Stimulated activated CD4-positive, alpha-beta T cell treated with anti-CD3 and anti-CD28 coated beads, Interleukin-1b, Interleukin-23, amount 100 ng/mL, for 24 hours (primary cell): ENCODE measurements at regions not wholly inside any gene's neighbourhood (a gene's known extent, or its start where the extent isn't known, plus 50 kb on each side); places are given as distances from the start of the nearest gene placed in this dataset.

ENCODE experiments used
- DNase-seq, 4 experiments: peaks; one replicate each; pipeline ENCODE4 v3.0.0-alpha.2; 2020; ENCODE audit warnings: low read depth in 4 of 4, low spot score in 1 of 4

DNA sequence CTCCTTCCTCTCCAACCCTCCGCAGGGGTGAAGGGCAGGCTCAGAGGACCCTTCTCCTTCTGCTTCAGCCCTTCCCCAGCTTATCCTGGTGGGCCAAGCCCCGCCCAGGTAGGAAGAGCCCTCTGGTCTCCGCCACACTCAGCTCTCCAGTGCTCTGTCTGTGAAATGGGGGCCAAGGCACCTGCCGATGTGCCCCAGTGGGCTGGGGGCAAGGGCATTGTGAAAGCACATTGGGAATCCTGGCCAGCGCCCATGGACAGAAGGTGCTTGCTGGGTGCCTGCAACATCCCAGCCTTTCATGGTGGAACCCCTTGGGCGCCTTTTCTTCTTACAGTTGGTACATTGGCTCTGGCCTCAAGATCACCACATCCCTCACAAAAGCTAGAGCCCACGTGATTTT is 150.8 kb downstream of the INHBB start:
- DNase-seq = no peak

DNA sequence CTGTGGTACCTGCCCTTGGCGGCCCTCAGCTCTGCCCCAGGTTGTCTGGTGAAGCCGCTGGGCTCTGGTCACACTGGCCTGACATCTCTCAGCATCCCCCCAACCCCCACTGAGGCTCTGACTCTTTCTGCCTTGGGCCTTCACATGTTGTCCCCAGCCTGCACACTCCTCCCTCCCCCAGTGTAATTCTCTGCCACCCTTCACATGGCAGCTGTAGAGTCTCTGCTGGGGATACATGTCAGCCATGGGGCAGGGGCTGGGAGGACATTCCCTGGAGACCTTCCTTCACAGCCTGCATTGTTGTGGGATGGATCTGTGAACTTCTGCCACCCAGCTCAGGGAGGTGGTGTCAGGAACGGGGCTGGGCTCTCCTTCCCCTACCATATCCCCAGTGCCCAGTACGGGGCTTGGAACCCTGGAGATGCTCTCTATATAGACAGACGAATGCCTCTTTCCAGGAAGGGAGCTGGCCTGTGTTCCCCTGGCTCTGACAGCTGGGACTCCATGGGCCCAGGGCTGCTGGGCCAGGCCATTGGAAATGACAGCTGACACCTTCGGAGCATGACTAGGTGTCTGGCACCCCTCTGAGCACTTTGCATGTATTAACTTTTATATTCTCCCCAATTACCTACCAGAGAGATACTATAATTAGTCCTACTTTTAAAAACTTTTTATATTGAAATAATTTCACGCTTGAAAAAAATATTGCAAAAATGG is 151.5 kb downstream of the INHBB start:
- DNase-seq = no peak

DNA sequence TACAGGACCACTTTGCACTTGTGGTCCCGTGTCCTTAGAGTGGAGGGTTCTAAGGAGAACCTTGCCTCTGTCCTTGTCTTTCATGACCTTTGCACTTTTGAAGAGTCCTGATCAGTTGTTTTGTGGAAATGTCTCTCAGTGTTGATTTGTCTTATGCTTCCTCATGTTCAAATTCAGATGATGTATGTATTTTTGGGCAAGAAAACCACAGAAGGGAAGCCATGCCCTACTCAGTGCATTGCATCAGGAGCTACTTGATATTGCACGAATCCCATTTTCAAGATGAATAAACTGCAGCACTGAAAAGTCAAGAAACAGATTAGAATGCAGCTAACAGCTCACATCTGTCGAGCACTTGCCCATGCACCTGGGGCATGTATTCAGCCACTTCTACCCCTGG is 152.2 kb downstream of the INHBB start:
- DNase-seq = no peak

DNA sequence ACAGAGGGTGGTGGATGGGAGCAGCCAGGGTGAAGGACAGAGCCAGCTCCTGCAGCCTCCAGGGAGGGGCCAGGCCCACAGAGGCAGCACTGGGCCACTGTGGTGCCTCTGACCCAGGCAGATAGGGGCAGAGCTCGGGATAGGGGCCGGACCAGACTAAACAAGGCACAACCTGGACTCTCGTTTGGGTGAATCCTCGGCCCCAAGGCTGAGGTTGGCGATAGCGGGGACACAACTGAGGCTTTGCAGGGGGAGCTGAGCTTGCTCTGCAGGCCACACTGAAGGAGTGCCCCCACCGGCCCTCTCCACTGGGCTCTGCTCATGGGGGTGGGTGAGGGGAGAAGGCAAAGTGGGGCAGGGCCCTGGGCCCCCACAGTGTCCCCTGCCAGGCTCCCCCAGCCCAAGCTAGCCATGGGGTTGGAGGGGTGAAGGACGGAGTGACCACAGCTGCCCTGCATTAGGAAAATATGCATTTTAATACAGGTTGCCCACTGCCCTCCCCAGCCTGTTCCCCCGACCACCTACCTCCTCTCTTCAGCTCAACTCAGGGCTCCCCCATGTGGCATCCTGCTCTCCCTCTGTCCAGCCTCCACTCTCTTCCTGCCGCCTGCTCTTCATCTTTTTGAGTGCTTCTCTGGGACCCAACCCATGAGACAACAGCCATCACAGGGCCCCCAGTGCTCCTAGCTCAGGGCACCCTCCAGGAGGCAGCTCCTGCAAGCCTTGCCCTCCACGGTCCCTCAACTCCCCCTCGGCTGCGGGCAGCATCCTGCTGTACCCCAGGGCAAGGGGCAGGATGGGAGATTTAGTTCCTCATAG is 152.8 kb downstream of the INHBB start:
- DNase-seq = no peak

DNA sequence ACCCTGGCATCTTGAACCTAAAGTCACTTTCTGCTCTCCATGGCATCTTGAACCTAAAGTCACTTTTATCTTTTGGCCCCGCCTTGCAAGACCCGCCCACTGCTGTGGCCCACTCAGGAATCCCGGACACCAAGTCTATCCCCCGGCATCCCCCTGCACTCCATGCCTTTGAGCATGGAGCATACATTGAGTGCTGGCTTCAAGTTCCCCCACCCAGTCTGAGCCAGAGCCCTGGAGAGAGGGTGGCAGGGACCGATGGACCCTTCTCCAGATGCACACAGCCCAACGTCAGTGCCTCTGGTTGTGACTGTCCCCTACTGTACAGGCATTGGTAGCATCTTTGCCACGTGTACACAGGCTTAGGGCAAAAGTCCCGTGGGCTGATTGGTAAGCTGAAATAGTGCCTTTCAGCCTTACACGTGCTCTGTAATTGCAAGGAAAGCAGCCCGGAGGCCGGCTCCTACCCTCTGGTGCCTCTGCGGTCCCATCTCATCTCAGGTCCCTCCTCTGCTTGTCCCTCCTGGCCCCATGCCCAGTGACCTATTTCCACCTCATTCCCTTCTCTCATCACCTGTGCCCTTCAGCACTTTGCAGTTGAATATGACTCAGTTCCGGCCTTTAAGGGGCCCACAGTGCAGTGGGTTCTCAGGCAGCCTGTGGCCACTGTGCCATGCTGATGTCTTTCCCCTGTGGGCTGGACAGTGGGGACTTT is 154.0 kb downstream of the INHBB start:
- no peak for DNase-seq

DNA sequence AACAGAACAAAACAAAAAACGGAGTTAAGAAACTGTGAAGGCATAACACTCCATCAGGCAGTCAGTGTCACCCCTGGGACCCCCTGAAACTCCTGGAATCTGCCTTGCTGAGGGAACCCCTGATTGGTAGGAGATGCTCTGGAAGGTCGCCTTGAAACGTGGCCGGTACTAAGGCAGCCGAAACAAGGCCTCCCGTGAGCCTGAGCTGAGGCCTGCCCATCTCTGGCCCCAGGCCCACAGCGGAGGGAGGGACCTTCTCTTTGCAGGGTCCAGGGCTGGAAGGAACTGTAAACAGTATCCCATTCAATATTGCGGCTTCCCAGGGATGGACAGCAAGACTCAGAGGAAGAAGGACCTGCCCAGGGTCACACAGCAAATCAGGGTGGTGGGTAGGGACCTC is 155.7 kb downstream of the INHBB start:
- no peak for DNase-seq

DNA sequence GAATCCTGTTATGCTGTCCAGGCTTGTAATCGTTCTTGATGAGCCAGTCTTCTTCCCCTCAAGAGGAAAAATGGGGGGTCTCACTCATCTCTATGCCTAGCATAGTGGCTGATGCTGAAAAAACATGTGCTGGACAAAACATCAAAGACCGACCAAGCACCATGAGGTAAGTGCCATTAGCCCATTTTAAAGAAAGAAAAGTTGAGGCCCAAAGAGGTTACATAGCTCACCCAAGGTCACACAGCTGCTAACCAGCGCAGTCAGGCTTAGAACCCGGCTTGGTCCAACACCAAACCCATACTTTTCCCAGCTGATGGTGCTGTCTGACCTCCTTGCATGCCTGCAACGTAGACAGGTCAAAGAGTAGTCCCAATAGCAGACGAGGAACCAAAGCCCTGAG is 156.4 kb downstream of the INHBB start:
- DNase-seq = no peak

DNA sequence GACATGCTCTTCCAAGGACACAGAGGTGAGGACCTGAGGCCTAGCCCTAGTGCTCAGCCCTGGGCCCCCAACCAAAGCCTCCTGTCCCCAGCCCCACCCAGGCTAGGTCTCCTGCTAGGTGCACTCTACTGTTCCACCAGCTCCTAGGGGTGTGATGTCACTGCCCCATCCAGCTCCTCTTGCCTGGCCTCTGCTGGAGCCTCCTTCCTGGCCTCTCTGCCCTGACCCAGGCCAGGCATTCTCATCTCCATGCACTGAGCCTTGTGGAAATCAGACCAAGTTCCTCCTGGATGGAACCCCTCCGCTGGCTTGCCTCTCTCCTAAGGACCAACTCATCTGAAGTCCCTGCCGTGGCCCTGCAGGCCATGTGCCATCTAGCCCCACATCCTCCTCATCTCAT is 156.8 kb downstream of the INHBB start:
- no peak for DNase-seq

DNA sequence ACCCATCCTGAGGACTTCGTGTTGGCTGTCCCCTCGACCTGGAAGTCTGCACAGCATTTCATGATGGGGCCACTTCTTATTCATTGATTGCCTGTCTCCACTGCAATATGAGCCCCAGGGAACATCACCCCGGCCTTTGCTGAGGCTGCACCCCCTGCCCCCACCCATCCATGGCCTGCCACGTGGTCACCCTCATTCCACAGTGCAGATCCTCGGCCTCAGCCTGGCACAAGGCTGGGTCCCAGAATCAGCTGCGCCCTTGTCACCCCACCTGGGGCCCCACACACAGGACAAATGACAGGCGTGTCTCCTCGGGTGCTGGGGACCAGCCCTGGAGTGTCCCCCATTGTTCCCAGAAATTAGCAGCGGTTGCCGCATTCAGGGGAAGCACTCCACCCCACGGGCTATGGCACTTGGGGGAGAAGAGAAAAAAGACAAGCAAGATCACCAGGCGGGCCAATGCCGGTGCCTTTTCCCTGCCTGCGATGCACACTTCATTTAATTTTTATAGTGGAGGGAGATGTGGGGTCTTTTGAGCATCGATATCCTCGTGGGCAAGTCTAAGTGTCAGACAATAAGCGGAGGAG is 157.4 kb downstream of the INHBB start:
- no peak for DNase-seq

DNA sequence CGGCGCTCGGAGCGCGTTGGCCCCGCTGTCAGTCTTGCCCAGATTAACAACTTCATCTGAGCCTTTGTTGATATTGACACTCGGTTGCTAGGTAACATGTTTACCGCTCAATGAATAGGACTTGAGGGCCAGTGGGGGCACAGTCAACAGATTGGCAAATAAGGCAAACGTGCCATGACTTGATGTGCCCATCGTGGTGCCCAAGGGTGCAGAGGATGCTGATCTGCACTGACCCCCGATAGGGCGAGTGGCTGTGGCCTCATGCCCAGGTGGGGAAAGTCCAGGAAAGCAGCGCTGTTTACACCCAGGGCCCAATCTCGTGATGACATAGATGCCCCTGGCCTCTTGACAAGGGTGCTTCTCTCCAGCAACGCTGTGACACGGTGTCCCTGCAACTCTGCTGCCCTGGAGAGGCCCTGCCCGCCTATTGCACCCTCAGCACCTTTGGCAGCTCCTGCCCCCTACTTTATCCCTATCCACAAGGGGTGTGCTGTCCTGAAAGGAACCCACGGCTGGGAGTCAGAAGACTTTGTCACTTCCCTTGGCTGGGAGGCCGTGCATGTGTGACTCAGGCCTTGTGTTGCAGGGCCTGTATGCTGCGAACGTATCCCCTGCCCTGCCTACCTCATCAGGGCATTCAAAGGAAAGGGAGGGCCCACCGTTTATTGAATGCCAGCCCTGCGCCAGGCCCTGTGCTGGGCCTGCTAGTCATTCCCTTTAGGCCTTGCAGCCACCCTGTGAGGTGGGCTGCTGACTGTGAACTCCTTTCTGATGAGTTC is 158.0 kb downstream of the INHBB start:
- no peak for DNase-seq

DNA sequence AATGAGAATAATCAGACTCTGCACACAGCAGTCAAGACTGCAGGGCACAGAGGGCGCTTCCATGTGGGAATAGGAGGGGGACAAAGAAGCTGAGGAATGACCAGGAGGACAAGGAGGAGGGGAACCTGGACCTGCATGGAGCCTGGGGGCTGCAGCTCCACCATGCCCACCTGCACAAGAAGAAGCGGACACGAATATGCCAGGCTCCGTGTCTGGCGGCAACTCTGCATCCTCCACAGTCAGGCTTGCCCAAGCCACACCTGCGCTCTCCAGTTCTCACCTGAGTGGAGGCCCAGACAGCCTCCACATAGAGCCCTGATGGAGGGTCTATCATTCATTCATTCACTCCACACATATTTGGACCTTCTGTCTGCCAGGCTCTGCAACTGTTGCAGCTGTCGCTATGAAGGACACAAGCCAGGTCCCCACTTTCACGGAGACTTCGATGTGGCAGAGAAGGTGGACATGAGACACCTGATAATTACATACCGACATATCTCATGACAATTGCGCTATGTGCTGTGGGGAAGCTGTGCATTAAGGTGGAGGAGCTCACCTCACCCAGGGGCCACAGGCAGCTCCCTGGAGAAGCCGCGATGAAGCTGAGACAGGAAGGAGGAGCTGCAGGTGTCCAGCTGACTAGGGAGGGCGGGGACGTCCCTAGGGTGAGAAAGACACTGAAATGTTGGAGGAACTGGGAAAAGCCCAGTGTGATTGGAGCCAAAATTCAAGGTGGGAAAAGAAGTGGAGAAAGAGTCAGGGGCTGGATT is 159.2 kb downstream of the INHBB start:
- DNase-seq = no peak

DNA sequence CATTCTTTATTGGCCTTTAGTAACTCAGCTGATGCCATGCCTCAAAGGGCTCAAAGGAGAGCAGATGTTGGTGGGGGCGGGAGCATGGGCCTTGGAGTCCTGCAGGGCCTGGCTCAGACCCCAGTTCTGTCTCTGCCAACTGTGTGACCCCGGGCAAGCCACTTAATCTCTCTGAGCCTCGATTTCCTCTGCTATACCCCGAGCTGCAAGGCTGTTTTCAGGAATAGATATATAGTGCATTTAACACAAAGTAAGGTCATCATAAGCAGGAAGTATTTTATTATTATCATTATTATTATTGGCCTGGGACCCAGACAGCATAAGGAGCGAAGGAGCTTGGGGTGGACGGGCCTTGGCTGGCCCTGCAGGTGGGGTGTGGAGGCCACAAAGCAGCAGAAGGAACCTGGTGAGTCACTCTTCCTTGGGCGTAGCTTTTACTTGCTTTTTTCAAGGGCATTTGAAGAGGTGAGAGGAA is 162.7 kb downstream of the INHBB start:
- no peak for DNase-seq

DNA sequence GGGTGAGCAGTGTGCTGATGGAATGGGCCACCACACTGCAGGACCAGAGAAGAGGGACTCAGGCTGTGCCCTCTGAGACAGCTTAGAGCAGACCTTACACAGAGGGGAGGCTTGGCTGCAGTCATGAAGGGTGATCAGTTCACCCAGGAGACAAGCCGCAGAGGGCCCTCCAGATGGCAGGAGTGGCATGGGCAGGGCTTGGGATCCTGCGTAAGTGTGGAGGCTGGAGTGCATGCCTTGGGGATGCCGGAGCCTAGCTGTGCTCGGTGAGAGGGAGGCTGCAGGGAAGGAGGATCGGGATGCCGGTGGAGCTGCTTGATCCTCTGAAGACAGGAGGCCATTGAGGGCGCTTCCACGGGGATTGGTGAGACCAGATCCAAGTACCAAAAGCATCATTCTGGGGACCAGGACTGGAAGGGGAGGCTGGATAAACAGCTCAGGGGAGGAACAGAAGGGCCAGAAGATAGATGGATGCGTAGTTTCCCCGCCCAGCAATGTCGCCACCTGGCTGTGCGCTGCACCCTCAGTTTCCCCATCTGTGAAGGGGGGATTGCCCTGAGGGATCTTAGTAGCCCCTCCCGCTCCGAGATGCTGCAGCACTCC is 163.4 kb downstream of the INHBB start:
- no peak for DNase-seq

DNA sequence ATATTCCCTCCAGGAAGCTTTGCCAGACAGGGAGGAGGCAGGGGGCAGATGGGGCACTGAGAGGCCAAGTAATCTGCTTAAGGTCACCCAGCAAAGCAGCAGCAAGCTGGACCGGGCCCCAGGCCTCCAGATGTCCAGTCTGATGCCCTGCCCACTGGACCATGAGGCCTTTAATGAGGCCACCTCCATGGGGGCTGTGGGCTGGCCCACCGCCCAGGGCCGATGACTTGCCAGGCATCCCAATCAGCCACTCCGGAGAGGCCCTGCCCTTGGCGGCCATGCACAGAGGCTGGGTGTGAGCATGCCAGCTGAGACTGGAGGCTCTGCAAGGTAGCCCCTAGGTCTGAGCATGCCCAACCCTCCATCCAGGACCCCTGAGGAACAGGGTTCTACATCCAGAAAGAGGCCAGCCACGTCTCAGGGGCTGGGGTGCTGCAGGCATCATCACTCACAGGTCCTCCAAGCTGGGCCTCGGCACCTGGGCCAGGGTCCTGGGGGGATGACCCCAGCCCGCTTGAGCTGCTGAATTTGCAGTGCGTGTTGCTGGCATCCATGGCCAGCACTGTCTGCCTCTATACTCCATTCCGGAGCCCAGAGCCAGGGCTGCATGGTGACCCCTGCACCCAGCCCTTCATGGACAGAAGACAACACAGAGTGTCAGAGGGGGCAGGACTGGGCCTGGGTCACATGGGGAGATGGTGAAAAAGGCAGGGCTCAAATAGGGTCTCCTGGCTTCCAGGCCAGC is 164.2 kb downstream of the INHBB start:
- no peak for DNase-seq

DNA sequence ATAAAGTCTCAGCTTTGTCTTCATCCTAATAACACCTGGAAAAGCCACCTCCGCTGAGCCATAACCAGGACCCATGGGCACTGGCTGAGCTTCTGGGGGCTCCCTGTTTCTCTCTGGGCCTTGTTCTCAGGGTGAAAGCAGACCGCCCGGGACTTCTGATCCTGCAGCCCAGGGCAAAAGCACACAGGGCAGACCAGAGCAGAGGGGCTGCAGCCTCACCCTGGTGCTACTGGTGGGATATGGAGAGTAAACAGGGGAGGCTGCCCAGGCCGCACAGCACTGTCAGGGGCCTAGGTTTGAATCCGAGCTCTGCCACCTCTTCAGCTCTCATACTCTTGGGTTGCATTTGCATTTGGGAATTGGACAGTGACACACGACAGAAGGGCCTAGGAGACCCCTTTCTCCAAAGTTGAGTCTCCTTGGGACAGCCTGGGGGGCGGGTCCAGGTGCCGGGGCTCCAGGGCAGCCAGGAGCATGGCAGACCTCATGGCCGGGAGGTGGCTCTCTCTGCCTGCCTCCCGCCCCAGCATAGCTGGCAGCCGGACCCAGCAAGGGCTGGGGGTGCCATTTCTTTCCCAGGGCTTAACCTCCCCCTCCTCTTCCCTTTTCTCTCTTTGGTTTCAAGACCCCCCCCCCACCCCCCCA is 164.9 kb downstream of the INHBB start:
- no peak for DNase-seq

DNA sequence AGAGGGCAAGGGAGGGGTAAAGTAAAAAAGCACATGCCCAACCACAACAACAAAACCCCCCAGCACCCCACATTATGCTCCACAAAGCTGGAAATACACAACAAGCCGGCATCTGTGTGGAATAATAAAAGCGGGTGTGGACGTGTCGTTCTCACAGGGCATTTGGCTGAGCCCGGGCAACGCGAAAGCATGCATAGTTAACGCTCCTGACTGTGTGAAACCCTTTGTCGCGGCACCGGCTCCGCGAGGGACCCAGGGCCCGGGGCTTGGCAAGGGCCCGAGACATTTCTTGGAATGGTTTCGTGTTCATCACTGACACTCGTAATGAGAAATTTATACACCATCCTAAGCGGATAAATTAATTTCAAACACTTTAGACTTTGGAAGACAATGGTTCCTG is 165.6 kb downstream of the INHBB start:
- DNase-seq = no peak

DNA sequence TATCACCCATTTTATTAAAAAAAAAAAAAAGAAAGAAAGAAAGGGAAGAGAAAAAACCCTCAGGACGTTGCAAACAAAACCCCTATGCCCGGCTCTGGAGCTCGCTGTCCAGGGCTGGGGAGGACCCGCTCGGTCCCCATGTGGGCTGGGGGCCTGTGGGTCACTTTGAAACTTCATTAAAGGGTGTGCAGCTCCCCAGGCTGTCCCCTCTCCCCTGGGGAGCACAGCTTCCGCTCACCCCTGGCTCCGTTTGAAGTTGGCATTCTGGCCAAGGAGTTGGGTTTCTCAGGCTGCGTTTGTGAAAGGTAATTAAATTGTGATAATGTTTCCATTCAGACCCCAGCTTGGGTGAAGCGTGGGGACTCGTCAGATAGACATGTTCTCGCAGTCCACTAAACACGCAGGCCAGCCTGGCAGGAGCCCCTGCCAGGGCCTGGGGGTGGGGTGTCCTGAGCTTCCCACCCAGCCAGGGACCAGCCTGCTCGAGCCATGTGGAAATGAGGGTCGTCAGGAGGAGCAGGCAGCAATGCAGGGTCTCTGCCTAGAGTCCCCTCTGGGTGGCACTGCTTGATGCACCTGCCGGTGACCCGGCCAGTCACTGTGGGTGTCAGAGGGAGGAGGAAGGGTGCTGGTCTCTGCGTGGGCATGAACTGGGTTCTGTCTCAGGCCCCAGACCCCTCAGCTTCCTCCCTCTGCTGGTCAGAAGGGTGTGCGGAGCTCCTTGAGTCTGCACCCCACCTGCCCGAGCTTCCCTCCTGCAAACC is 166.2 kb downstream of the INHBB start:
- DNase-seq = no peak
